ENCODE measurements at regions not wholly inside any gene's neighbourhood (a gene's known extent, or its start where the extent isn't known, plus 50 kb on each side); places are given as distances from the start of the nearest gene placed in this dataset.

DNA sequence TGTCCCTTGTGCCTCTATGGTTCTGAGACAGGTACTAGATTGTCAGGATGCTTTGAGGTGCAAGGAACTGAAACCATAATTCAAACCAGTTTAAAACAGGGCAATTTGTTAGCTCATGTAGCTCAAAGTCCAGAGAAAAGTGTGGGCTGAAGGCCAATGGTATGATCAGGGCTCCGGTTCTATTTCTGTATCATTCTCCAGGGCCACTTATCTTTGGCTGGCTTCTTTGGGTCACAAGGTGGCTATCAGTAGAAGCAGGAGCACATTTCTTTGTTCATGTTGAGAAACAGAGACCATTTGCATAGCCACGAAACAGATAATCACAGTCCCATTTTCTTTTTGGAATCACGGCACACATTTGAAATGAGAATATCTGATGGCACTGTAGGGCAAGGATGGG lies 294.9 kb downstream of the ETNK1 start:
- no peak for ATAC-seq
- H3K4me1 ChIP-seq: no peaks in the 10 kb centered on the region
- TF ChIP-seq POLR2A (IDR thresholded peaks at IDR 0.05): no peak
- TF ChIP-seq EP300 (IDR thresholded peaks at IDR 0.05): no peak
- TF ChIP-seq, protein P1, sequence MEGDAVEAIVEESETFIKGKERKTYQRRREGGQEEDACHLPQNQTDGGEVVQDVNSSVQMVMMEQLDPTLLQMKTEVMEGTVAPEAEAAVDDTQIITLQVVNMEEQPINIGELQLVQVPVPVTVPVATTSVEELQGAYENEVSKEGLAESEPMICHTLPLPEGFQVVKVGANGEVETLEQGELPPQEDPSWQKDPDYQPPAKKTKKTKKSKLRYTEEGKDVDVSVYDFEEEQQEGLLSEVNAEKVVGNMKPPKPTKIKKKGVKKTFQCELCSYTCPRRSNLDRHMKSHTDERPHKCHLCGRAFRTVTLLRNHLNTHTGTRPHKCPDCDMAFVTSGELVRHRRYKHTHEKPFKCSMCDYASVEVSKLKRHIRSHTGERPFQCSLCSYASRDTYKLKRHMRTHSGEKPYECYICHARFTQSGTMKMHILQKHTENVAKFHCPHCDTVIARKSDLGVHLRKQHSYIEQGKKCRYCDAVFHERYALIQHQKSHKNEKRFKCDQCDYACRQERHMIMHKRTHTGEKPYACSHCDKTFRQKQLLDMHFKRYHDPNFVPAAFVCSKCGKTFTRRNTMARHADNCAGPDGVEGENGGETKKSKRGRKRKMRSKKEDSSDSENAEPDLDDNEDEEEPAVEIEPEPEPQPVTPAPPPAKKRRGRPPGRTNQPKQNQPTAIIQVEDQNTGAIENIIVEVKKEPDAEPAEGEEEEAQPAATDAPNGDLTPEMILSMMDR (IDR thresholded peaks at IDR 0.05): no peak
- no peak for TF ChIP-seq POLR2AphosphoS5 (IDR thresholded peaks at IDR 0.05)
- no peaks in the 10 kb centered on the region for H3K27me3 ChIP-seq
- H3K9me3 ChIP-seq: no peaks in the 10 kb centered on the region
- 89 to 100% methylated on average over 1 to 3 of the region's 3 CpGs for WGBS, 2 donors (ENCODE audit: low coverage in 1 of 2)
- no peaks in the 10 kb centered on the region for H3K36me3 ChIP-seq
- no peak overlapping the region for H3K27ac ChIP-seq
- H3K4me3 ChIP-seq: no peak overlapping the region

DNA sequence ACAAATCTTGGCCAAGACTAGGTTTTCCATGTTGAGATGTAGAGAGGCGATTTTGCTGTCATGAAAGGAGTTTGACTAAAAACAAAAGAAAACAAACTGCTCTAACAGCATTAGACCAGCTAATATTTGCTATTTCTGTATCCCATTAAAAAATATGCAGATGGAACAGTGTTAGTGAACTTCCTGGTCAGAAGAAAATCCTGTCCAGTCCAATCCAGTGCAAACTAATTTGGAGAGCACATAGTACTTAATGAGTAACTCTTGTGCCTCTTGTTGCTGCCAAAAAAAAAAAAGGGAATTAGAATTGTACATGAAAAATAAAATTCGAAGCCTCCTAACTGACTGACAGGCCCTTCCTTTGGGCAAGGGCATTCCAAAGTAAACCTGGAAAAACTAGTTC lies 298.8 kb downstream of the ETNK1 start:
- no peak for ATAC-seq
- Histone ChIP-seq H3K9me3 (no peaks in the 10 kb centered on the region), H3K36me3 (no peaks in the 10 kb centered on the region), H3K27ac (no peak overlapping the region), H3K27me3 (no peaks in the 10 kb centered on the region), H3K4me3 (no peak overlapping the region), H3K4me1 (no peaks in the 10 kb centered on the region)
- no peak for TF ChIP-seq POLR2A (IDR thresholded peaks at IDR 0.05)
- TF ChIP-seq, protein P1 (IDR thresholded peaks at IDR 0.05): no peak
- TF ChIP-seq EP300 (IDR thresholded peaks at IDR 0.05): no peak
- no peak for TF ChIP-seq POLR2AphosphoS5 (IDR thresholded peaks at IDR 0.05)
- 86 to 91% methylated on average over 2 of the region's 2 CpGs for WGBS, 2 donors (ENCODE audit: low coverage in 1 of 2)

DNA sequence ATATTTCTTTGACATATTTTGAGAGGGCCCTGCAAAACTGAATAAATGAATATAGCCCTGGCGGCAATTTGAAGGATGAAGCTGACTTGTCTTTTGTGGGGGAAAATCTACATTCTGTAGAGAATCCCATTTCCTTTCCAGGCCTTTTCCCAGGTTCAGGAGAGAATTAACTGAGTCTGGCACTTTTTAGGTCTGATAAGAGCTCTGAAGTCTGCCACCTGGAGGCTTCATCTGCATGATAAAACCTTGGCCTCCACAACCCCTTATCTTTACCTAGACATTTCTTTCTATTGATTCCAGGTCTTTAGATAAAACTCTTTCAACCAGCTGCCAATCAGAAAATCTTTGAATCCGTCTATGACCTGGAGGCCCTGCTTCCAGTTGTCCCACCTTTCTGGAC lies 299.4 kb downstream of the ETNK1 start:
- Histone ChIP-seq H3K4me1 (no peaks in the 10 kb centered on the region), H3K27me3 (no peaks in the 10 kb centered on the region), H3K27ac (no peak overlapping the region), H3K36me3 (no peaks in the 10 kb centered on the region), H3K4me3 (no peak overlapping the region), H3K9me3 (no peaks in the 10 kb centered on the region)
- 93 to 94% methylated on average over 2 of the region's 2 CpGs for WGBS, 2 donors (ENCODE audit: low coverage in 1 of 2)
- ATAC-seq: no peak
- TF ChIP-seq POLR2A (IDR thresholded peaks at IDR 0.05): no peak
- TF ChIP-seq, protein P1 (IDR thresholded peaks at IDR 0.05): no peak
- TF ChIP-seq POLR2AphosphoS5 (IDR thresholded peaks at IDR 0.05): no peak
- TF ChIP-seq EP300 (IDR thresholded peaks at IDR 0.05): no peak

DNA sequence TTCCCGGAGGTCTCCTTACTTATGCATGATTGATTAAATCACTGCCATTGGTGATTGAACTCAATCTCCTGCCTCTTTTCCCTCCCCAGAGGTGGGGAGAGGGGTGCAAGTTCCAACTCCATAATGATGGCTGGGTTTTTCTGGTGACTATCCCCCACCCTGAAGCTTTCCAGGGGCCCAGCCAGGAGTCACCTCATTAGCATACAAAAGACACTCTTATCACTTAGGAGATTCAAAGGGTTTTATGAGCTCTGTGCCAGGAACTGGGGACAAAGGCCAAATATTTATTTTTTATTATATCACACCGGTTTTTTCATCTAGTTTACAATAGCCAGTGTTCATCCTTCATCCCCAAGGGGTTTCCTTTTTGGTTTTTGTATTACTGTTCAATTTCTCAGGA lies 300.7 kb downstream of the ETNK1 start:
- WGBS, 2 donors (ENCODE audit: low coverage in 1 of 2): 72 to 100% methylated on average over 1 to 2 of the region's 2 CpGs
- no peaks in the 10 kb centered on the region for H3K36me3 ChIP-seq
- H3K27ac ChIP-seq: no peak overlapping the region
- TF ChIP-seq, protein P1 (IDR thresholded peaks at IDR 0.05): no peak
- no peak for TF ChIP-seq POLR2AphosphoS5 (IDR thresholded peaks at IDR 0.05)
- H3K4me1 ChIP-seq: no peaks in the 10 kb centered on the region
- no peaks in the 10 kb centered on the region for H3K27me3 ChIP-seq
- no peak for ATAC-seq
- no peak overlapping the region for H3K4me3 ChIP-seq
- H3K9me3 ChIP-seq: no peaks in the 10 kb centered on the region

DNA sequence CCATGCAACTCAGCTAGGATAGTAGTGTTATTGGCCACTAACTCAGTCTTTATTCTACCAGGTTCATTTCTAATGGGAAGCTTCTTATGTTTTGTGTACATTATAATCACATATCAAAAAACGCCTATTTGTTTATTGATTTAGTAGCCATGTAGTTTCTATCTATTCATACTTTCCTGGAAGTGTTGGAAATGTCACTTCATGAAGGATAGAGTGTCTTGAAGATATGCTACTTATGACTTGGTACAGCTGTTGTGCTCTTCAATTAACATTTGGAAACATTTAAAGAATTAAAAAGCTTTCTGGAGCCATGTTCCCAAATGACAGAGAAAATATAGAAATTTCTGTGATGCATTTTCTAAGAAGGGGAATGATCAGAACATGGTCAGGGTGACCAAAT lies 307.5 kb downstream of the ETNK1 start:
- Histone ChIP-seq H3K4me1 (no peaks in the 10 kb centered on the region), H3K4me3 (no peak overlapping the region), H3K27ac (no peak overlapping the region), H3K27me3 (no peaks in the 10 kb centered on the region), H3K36me3 (no peaks in the 10 kb centered on the region), H3K9me3 (no peaks in the 10 kb centered on the region)
- no peak for ATAC-seq
- TF ChIP-seq, protein P1 (IDR thresholded peaks at IDR 0.05): no peak
- TF ChIP-seq EP300 (IDR thresholded peaks at IDR 0.05) (no peak), POLR2A (IDR thresholded peaks at IDR 0.05) (no peak), POLR2AphosphoS5 (IDR thresholded peaks at IDR 0.05) (no peak)
- 44% methylated on average over 1 of the region's 1 CpG for WGBS, 2 donors (ENCODE audit: low coverage in 1 of 2)
